Karpas-422 (cell line): ENCODE measurements at regions not wholly inside any gene's neighbourhood (a gene's known extent, or its start where the extent isn't known, plus 50 kb on each side); places are given as distances from the start of the nearest gene placed in this dataset.
"Not testable (repeated sequence)": the region's sequence is repeated elsewhere in the genome, so short reads cannot be mapped to it uniquely, and the experiment has no call there.

ENCODE experiments used
- DNase-seq: peaks from one replicate; pipeline ENCODE4 v3.0.0-alpha.2; 2015
- H2AFZ ChIP-seq: fragments of 200-600 bp; sonication (generic); 2 replicates; pipeline ENCODE4 v1.6.1; 2014; ENCODE audit warnings: antibody characterized with exemption, low read length, mixed read lengths
- H3K27ac ChIP-seq: fragments of 200-600 bp; sonication (generic); 2 replicates; pipeline ENCODE4 v1.5.1; 2014; ENCODE audit warnings: mild to moderate bottlenecking, low read length, moderate library complexity
- H3K27me3 ChIP-seq: fragments of 200-600 bp; sonication (generic); 2 replicates; pipeline ENCODE4 v1.6.1; 2014; ENCODE audit warnings: low read length, mixed read lengths
- H3K36me3 ChIP-seq: fragments of 200-600 bp; sonication (generic); 2 replicates; pipeline ENCODE4 v1.6.1; 2014; ENCODE audit warnings: low read length, mixed read lengths; ENCODE audit not compliant: insufficient read depth
- H3K4me1 ChIP-seq: fragments of 200-600 bp; sonication (generic); 2 replicates; pipeline ENCODE4 v1.6.1; 2014; ENCODE audit warnings: mild to moderate bottlenecking, low read length, mixed read lengths
- H3K4me2 ChIP-seq: fragments of 200-600 bp; sonication (generic); 2 replicates; pipeline ENCODE4 v1.6.1; 2014; ENCODE audit warnings: low read length, low read depth, mild to moderate bottlenecking; ENCODE audit not compliant: poor library complexity, severe bottlenecking
- H3K4me3 ChIP-seq: fragments of 200-600 bp; sonication (generic); 2 replicates; pipeline ENCODE4 v1.5.1; 2014; ENCODE audit warnings: mild to moderate bottlenecking, antibody characterized with exemption, low read length, mixed read lengths
- H3K79me2 ChIP-seq: fragments of 200-600 bp; sonication (generic); 2 replicates; pipeline ENCODE4 v1.6.1; 2014; ENCODE audit warnings: mild to moderate bottlenecking, low read length, mixed read lengths
- H3K9ac ChIP-seq: fragments of 200-600 bp; sonication (generic); 2 replicates; pipeline ENCODE4 v1.6.0; 2014; ENCODE audit warnings: low read length
- H3K9me2 ChIP-seq: fragments of 200-600 bp; sonication (generic), shearing (Covaris generic); replicated peaks from 2 replicates; pipeline ENCODE4 v1.6.0; 2014; ENCODE audit warnings: mild to moderate bottlenecking, low read length, moderate library complexity; ENCODE audit not compliant: insufficient read depth
- H3K9me3 ChIP-seq: fragments of 300-700, 200-600 bp; sonication (generic); 2 replicates; pipeline ENCODE4 v1.6.1; 2014; ENCODE audit warnings: low read length, mixed read lengths
- H4K20me1 ChIP-seq: fragments of 200-600 bp; sonication (generic); 2 replicates; pipeline ENCODE4 v1.6.1; 2014; ENCODE audit warnings: mild to moderate bottlenecking, antibody characterized with exemption, low read length, low read depth; ENCODE audit not compliant: insufficient read depth

DNA sequence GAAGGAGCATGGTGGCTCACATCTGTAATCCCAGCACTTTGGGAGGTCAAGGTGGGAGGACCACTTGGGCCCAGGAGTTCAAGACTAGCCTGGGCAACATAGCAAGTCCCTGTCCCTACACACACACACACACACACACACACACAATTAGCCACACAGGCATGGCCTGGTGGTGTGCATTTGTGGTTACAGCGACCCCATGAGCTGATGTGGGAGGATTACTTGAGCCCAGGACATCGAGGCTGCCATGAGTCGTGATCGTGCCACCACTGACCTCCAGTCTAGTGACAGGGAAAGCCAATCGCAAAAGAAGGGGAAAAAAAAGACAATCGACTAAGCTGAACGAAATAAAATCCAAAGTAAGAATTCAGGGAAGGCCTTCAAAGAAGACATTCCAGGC lies 67.9 kb downstream of the TBX3 start:
- H3K36me3 ChIP-seq = no peaks in the 10 kb centered on the region
- no peak overlapping the region for H3K4me3 ChIP-seq
- H3K27ac ChIP-seq = no peak overlapping the region
- H2AFZ ChIP-seq = no peak overlapping the region
- H3K27me3 ChIP-seq = no peaks in the 10 kb centered on the region
- no peak overlapping the region for H3K9ac ChIP-seq
- no peak overlapping the region for H3K4me2 ChIP-seq
- no peak for DNase-seq
- H3K9me2 ChIP-seq = no peaks in the 10 kb centered on the region
- H3K9me3 ChIP-seq = peaks cover 6% of the 10 kb centered on the region; the same call in 1 of the 2 replicates
- no peaks in the 10 kb centered on the region for H3K4me1 ChIP-seq
- H3K79me2 ChIP-seq = no peaks in the 10 kb centered on the region
- H4K20me1 ChIP-seq = no peaks in the 10 kb centered on the region

DNA sequence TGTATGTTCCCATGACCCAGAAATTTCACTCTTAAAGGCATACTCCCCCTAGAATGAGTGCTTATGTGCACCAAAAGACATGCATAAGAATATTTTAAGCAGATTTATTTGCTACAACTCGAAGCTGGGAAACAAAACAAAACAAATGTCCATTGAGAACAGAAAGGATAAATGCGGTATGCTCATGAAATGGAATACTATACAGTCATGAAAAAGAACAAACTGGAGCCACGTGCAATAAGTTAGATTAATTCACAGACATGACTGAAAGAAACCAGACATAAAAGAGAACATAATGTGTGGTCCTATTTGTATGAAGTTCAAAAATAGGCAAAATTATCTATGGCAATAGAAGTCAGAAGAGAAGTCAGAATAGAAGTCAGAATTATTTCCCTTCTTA lies 69.9 kb downstream of the TBX3 start:
- Histone ChIP-seq H3K4me2 (no peak overlapping the region), H3K4me3 (no peak overlapping the region), H3K27ac (no peak overlapping the region), H3K9me2 (no peaks in the 10 kb centered on the region), H3K79me2 (no peaks in the 10 kb centered on the region), H2AFZ (no peak overlapping the region), H3K9ac (no peak overlapping the region), H3K4me1 (no peaks in the 10 kb centered on the region), H3K27me3 (no peaks in the 10 kb centered on the region), H4K20me1 (no peaks in the 10 kb centered on the region), H3K9me3 (peaks cover 6% of the 10 kb centered on the region; the same call in 1 of the 2 replicates), H3K36me3 (no peaks in the 10 kb centered on the region)
- no peak for DNase-seq

- H3K79me2 ChIP-seq = no peaks in the 10 kb centered on the region
- no peak overlapping the region for H2AFZ ChIP-seq
- H4K20me1 ChIP-seq = no peaks in the 10 kb centered on the region
- no peak overlapping the region for H3K4me3 ChIP-seq
- no peak overlapping the region for H3K9ac ChIP-seq
- DNase-seq = no peak
- H3K27ac ChIP-seq = no peak overlapping the region
- H3K27me3 ChIP-seq = no peaks in the 10 kb centered on the region
- H3K36me3 ChIP-seq = no peaks in the 10 kb centered on the region
- H3K9me3 ChIP-seq = peaks cover 6% of the 10 kb centered on the region; the same call in 1 of the 2 replicates
- H3K4me2 ChIP-seq = no peak overlapping the region
- no peaks in the 10 kb centered on the region for H3K4me1 ChIP-seq
- H3K9me2 ChIP-seq = no peaks in the 10 kb centered on the region
Measured at GRCh38 chr12:114612062-114612461, 71.9 kb downstream of the TBX3 start.

- DNase-seq = no peak
- Histone ChIP-seq H3K4me3 (no peak overlapping the region), H3K9me2 (no peaks in the 10 kb centered on the region), H2AFZ (no peak overlapping the region), H3K9ac (no peak overlapping the region), H3K4me1 (no peaks in the 10 kb centered on the region), H3K4me2 (no peak overlapping the region), H4K20me1 (no peaks in the 10 kb centered on the region), H3K79me2 (no peaks in the 10 kb centered on the region), H3K27me3 (no peaks in the 10 kb centered on the region), H3K36me3 (no peaks in the 10 kb centered on the region), H3K27ac (no peak overlapping the region), H3K9me3 (peaks cover 6% of the 10 kb centered on the region; the same call in 1 of the 2 replicates)
Measured at GRCh38 chr12:114611145-114612018, 72.6 kb downstream of the TBX3 start.

- H3K4me2 ChIP-seq = no peak overlapping the region
- H3K4me3 ChIP-seq = no peak overlapping the region
- H3K9me3 ChIP-seq = no peaks in the 10 kb centered on the region
- DNase-seq = no peak
- H3K4me1 ChIP-seq = no peaks in the 10 kb centered on the region
- H3K27me3 ChIP-seq = no peaks in the 10 kb centered on the region
- no peak overlapping the region for H2AFZ ChIP-seq
- H3K36me3 ChIP-seq = no peaks in the 10 kb centered on the region
- no peak overlapping the region for H3K27ac ChIP-seq
- no peak overlapping the region for H3K9ac ChIP-seq
- no peaks in the 10 kb centered on the region for H3K9me2 ChIP-seq
- H4K20me1 ChIP-seq = no peaks in the 10 kb centered on the region
- no peaks in the 10 kb centered on the region for H3K79me2 ChIP-seq
Measured at GRCh38 chr12:114608509-114608908, 75.5 kb downstream of the TBX3 start.

GRCh38 chr12:114605918-114606317 lies 78.1 kb downstream of the TBX3 start:
- Histone ChIP-seq H3K4me1 (no peaks in the 10 kb centered on the region), H3K4me2 (no peak overlapping the region)

GRCh38 chr12:114604606-114605005 lies 79.4 kb downstream of the TBX3 start:
- Histone ChIP-seq H3K4me3 (no peak overlapping the region), H3K36me3 (no peaks in the 10 kb centered on the region), H3K4me2 (no peak overlapping the region), H2AFZ (no peak overlapping the region), H3K27ac (no peak overlapping the region), H3K79me2 (no peaks in the 10 kb centered on the region), H4K20me1 (no peaks in the 10 kb centered on the region), H3K9me3 (no peaks in the 10 kb centered on the region), H3K9ac (no peak overlapping the region), H3K27me3 (no peaks in the 10 kb centered on the region), H3K4me1 (no peaks in the 10 kb centered on the region), H3K9me2 (no peaks in the 10 kb centered on the region)
- DNase-seq = no peak

More at GRCh38 chr12:114605918-114606317, 78.1 kb downstream of the TBX3 start:
- H3K4me3 ChIP-seq = no peak overlapping the region
- no peaks in the 10 kb centered on the region for H3K79me2 ChIP-seq
- no peaks in the 10 kb centered on the region for H4K20me1 ChIP-seq
- no peak for DNase-seq
- no peak overlapping the region for H3K27ac ChIP-seq
- H3K9me2 ChIP-seq = no peaks in the 10 kb centered on the region
- H3K27me3 ChIP-seq = no peaks in the 10 kb centered on the region
- H3K9me3 ChIP-seq = no peaks in the 10 kb centered on the region
- H3K36me3 ChIP-seq = no peaks in the 10 kb centered on the region
- H2AFZ ChIP-seq = no peak overlapping the region
- H3K9ac ChIP-seq = no peak overlapping the region

GRCh38 chr12:114600584-114600983 lies 83.4 kb downstream of the TBX3 start:
- not testable (repeated sequence) for H3K4me3 ChIP-seq, H3K9ac ChIP-seq, H2AFZ ChIP-seq, H3K9me2 ChIP-seq, H3K27ac ChIP-seq, H3K9me3 ChIP-seq, H3K4me1 ChIP-seq, H3K4me2 ChIP-seq, DNase-seq, H3K36me3 ChIP-seq, H3K79me2 ChIP-seq, H3K27me3 ChIP-seq, H4K20me1 ChIP-seq
